Smooth muscle cell (in vitro differentiated cells): ENCODE measurements at regions not wholly inside any gene's neighbourhood (a gene's known extent, or its start where the extent isn't known, plus 50 kb on each side); places are given as distances from the start of the nearest gene placed in this dataset.

Experiments
- DNase-seq: peaks from one replicate; lab custom pipeline; 2025; ENCODE audit not compliant: unreplicated experiment; lab: John Stamatoyannopoulos, UW
- H2AFZ ChIP-seq: fragments of 200-600 bp; sonication (generic); 2 replicates; pipeline ENCODE4 v1.6.0; 2016; ENCODE audit warnings: antibody characterized with exemption, low read depth, mild to moderate bottlenecking
- H3F3A ChIP-seq: fragments of 200-600 bp; sonication (generic); 2 replicates; pipeline ENCODE4 v1.6.0; 2017; ENCODE audit warnings: antibody characterized with exemption, low read depth
- H3K27ac ChIP-seq: fragments of 200-600 bp; sonication (generic); 2 replicates; pipeline ENCODE4 v1.5.1; 2016; ENCODE audit warnings: low read depth, mild to moderate bottlenecking
- H3K27me3 ChIP-seq: fragments of 200-600 bp; sonication (generic); 2 replicates; pipeline ENCODE4 v1.6.1; 2016; ENCODE audit warnings: low read depth, mild to moderate bottlenecking
- H3K36me3 ChIP-seq: fragments of 200-600 bp; sonication (generic); 2 replicates; pipeline ENCODE4 v1.5.1; 2016; ENCODE audit warnings: low read depth
- H3K4me1 ChIP-seq: fragments of 200-600 bp; sonication (generic); 2 replicates; pipeline ENCODE4 v1.5.1; 2016; ENCODE audit warnings: low read depth
- H3K4me2 ChIP-seq: fragments of 200-600 bp; sonication (generic); 2 replicates; pipeline ENCODE4 v1.6.0; 2016; ENCODE audit warnings: mild to moderate bottlenecking
- H3K4me3 ChIP-seq: fragments of 200-600 bp; sonication (generic); 2 replicates; pipeline ENCODE4 v1.5.1; 2016; ENCODE audit warnings: mild to moderate bottlenecking
- H3K79me2 ChIP-seq: fragments of 200-600 bp; sonication (generic); 2 replicates; pipeline ENCODE4 v1.6.0; 2016; ENCODE audit warnings: low read depth, mild to moderate bottlenecking
- H3K9ac ChIP-seq: fragments of 200-600 bp; sonication (generic); 2 replicates; pipeline ENCODE4 v1.6.0; 2016; ENCODE audit warnings: low read depth
- H3K9me3 ChIP-seq: fragments of 200-600 bp; sonication (generic); replicated peaks from 2 replicates; pipeline ENCODE4 v1.5.1; 2016; ENCODE audit warnings: low read depth
- H4K20me1 ChIP-seq: fragments of 200-600 bp; sonication (generic); 2 replicates; pipeline ENCODE4 v1.6.0; 2016; ENCODE audit warnings: low read depth
- WGBS: methylation state at CpG from one replicate; pipeline ENCODE4 v1.1.7; 2016; ENCODE audit warnings: low lambda C conversion rate; 5-methylcytosine and 5-hydroxymethylcytosine counted together
- TF ChIP-seq, protein P1 (sequence below): fragments of 200-600 bp; sonication (generic); IDR thresholded peaks from 2 replicates; pipeline ENCODE4 v1.5.1; 2017; ENCODE audit warnings: borderline replicate concordance, mild to moderate bottlenecking, antibody characterized with exemption; ENCODE audit not compliant: insufficient read depth, poor library complexity, severe bottlenecking

DNA sequence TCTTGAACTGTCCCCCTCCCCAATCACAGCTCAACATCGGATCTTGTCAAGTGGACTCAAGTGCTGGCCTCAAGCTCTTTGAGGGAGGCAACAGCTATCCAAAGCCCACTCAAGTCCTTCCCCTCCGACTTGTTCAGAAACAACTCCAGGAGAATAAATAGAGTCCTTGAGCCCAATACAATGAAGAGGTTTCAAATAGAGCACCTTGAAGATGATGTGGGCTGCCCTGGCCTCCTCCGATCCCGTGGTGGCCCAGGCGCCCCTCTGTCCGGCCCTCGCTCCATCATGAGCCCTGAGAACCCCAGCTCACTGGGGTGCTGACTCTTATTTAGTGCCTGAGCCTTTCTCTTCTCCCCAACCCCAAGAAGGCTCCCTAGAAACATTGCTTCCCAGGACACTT, 164.3 kb upstream of the PMEPA1 start:
- WGBS = over 99% methylated on average over 7 of the region's 7 CpGs
- H3K36me3 ChIP-seq = no peaks in the 10 kb centered on the region
- H3F3A ChIP-seq = no peaks in the 10 kb centered on the region
- TF ChIP-seq, protein P1, sequence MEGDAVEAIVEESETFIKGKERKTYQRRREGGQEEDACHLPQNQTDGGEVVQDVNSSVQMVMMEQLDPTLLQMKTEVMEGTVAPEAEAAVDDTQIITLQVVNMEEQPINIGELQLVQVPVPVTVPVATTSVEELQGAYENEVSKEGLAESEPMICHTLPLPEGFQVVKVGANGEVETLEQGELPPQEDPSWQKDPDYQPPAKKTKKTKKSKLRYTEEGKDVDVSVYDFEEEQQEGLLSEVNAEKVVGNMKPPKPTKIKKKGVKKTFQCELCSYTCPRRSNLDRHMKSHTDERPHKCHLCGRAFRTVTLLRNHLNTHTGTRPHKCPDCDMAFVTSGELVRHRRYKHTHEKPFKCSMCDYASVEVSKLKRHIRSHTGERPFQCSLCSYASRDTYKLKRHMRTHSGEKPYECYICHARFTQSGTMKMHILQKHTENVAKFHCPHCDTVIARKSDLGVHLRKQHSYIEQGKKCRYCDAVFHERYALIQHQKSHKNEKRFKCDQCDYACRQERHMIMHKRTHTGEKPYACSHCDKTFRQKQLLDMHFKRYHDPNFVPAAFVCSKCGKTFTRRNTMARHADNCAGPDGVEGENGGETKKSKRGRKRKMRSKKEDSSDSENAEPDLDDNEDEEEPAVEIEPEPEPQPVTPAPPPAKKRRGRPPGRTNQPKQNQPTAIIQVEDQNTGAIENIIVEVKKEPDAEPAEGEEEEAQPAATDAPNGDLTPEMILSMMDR = no peak
- H3K27ac ChIP-seq = no peak overlapping the region
- H2AFZ ChIP-seq = no peak overlapping the region
- H3K9me3 ChIP-seq = no peaks in the 10 kb centered on the region
- peaks cover 7% of the 10 kb centered on the region for H3K27me3 ChIP-seq
- H3K79me2 ChIP-seq = no peaks in the 10 kb centered on the region
- no peak for DNase-seq
- no peaks in the 10 kb centered on the region for H3K4me1 ChIP-seq
- H4K20me1 ChIP-seq = no peaks in the 10 kb centered on the region
- no peak overlapping the region for H3K4me3 ChIP-seq
- H3K9ac ChIP-seq = no peak overlapping the region
- H3K4me2 ChIP-seq = no peak overlapping the region

DNA sequence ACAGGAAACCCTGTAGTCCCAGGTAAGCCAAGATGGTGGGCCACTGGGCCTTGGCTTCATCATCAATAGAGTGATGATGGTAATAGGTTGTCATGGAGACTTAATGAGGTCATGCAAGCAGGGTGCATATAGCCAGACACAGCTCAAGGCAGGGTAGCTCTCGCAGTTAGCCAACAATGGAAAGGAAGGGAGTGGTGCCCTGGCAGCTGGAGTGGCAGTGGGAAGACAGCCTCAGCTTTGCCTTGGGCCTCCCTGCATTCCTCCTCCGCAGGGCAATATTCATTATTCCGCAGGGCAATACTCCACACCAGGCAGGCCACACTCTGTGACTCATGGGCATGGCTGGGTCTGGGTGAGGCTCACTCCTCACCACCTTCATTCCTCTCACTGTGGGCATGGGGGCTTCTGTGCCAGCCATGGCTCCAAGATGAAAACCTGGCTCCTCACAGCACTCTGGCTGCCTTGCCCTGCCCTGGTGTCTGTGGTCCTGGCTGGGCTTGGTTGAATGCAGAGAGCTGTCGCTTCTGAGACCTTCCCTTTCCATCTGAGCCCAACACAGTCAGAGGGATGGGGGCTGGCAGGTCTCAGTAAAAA, 163.1 kb upstream of the PMEPA1 start:
- no peak overlapping the region for H3K9ac ChIP-seq
- H3K27me3 ChIP-seq = peaks cover 7% of the 10 kb centered on the region
- no peak for DNase-seq
- H2AFZ ChIP-seq = no peak overlapping the region
- no peaks in the 10 kb centered on the region for H3K4me1 ChIP-seq
- no peak overlapping the region for H3K4me3 ChIP-seq
- H4K20me1 ChIP-seq = no peaks in the 10 kb centered on the region
- no peaks in the 10 kb centered on the region for H3F3A ChIP-seq
- no peak overlapping the region for H3K27ac ChIP-seq
- H3K79me2 ChIP-seq = no peaks in the 10 kb centered on the region
- H3K36me3 ChIP-seq = no peaks in the 10 kb centered on the region
- TF ChIP-seq, protein P1 = no peak
- 100% methylated on average over 4 of the region's 4 CpGs for WGBS
- no peaks in the 10 kb centered on the region for H3K9me3 ChIP-seq
- no peak overlapping the region for H3K4me2 ChIP-seq

DNA sequence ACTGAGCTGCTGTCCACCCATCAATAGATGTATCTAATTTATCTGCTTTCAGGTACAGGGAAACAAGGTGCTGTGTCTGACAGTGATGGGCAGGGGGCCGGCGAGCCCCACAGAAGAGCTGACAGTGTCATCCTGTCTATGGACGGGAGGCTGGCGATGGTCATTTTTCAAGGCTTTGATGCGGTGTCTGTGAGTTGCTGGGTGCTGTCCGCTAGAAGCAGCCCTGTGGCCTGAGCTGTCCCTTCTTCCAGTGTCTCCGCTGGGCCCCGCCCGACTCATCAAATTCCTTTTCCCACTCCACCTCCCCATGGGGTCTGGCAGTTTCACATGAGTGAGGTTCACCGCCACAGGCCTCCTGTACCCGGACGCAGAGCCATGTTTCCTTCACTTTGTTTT, 161.4 kb upstream of the PMEPA1 start:
- H3K4me2 ChIP-seq = no peak overlapping the region
- no peaks in the 10 kb centered on the region for H3K79me2 ChIP-seq
- TF ChIP-seq, protein P1 = no peak
- no peaks in the 10 kb centered on the region for H4K20me1 ChIP-seq
- no peak for DNase-seq
- H3K9me3 ChIP-seq = no peaks in the 10 kb centered on the region
- no peaks in the 10 kb centered on the region for H3F3A ChIP-seq
- no peak overlapping the region for H3K9ac ChIP-seq
- no peaks in the 10 kb centered on the region for H3K36me3 ChIP-seq
- H3K27ac ChIP-seq = no peak overlapping the region
- peaks cover 7% of the 10 kb centered on the region for H3K27me3 ChIP-seq
- WGBS = 86% methylated on average over 12 of the region's 12 CpGs
- H3K4me1 ChIP-seq = peaks cover 5% of the 10 kb centered on the region
- no peak overlapping the region for H3K4me3 ChIP-seq
- H2AFZ ChIP-seq = no peak overlapping the region

DNA sequence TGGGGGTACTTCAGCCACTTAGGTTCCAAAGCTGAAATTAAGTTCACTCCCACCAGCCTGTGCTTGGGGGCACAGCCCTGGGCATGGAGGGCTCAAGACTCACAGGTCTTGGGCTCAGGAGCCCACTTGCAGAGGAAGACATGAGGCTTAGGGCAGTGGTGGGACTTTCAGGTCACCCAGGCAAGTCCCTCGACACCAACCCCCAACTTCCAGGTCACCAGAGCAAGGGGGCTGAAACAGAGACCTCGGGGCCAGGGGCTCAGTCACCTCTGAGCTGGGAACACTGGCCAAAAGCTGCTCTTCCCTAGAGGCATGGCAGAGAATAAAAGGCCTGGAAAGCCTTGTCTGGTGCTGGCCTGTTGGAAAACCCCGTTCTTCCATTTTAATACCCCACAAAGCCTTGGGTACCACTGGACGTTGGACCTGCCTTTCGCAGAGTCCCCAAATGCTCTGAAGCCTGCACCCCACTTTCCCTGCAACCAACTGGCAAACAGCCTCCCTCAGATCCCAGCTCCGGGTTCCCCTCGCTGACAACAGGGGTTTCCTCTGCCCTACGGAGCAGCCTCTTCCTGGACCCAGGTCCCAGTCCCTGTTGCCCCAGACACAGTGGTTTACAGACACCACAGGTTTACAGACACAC, 160.9 kb upstream of the PMEPA1 start:
- Histone ChIP-seq H3K4me2 (no peak overlapping the region), H3K9ac (no peak overlapping the region), H3K9me3 (no peaks in the 10 kb centered on the region), H3K4me1 (peaks cover 5% of the 10 kb centered on the region), H3K79me2 (no peaks in the 10 kb centered on the region), H3K27me3 (peaks cover 7% of the 10 kb centered on the region), H3K36me3 (no peaks in the 10 kb centered on the region), H3K27ac (no peak overlapping the region), H3F3A (no peaks in the 10 kb centered on the region), H3K4me3 (no peak overlapping the region), H2AFZ (no peak overlapping the region), H4K20me1 (no peaks in the 10 kb centered on the region)
- DNase-seq = no peak
- 71% methylated on average over 8 of the region's 8 CpGs for WGBS
- TF ChIP-seq, protein P1 = no peak
